ENCODE measurements at regions not wholly inside any gene's neighbourhood (a gene's known extent, or its start where the extent isn't known, plus 50 kb on each side); places are given as distances from the start of the nearest gene placed in this dataset.
"Not testable (repeated sequence)": the region's sequence is repeated elsewhere in the genome, so short reads cannot be mapped to it uniquely, and the experiment has no call there.

DNA sequence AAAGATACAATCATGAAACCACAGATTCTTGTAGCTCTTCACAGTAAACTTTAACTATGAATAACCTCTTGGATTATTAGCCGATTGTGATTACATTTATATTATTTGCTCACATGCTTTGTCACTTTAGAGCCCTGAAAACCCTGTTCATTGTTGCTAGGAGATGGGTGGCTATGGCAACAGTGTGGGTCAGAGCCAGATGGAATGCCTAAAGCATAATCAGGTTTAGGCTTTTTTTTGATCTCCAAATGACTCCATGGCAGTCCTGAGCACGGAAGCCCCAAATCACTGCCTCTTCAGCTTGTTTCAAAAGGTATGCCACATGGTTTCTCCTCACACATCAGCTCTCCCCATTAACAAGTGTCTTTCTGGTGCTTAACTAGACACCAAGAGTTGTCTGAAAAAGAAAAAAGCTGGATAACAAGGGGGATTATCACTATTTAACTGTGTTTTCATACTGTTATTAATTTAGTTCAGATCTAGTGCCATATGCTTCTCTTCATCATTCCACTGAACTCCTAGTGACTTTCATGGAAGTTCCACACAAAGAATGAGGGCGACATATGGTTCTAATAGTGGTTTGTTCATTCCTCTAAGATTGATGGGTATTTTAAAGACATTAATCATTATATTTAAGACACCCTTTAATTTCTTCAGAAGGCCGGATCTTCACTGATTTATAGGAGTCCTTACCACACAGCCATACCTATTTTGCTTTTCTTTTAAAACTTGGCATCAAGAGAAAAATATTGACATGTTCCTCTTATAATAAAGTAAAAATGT, 88.8 kb upstream of the PAM start:
- H3K36me3 ChIP-seq: no peaks in the 10 kb centered on the region
- no peaks in the 10 kb centered on the region for H3K27me3 ChIP-seq
- TF ChIP-seq, protein P1, sequence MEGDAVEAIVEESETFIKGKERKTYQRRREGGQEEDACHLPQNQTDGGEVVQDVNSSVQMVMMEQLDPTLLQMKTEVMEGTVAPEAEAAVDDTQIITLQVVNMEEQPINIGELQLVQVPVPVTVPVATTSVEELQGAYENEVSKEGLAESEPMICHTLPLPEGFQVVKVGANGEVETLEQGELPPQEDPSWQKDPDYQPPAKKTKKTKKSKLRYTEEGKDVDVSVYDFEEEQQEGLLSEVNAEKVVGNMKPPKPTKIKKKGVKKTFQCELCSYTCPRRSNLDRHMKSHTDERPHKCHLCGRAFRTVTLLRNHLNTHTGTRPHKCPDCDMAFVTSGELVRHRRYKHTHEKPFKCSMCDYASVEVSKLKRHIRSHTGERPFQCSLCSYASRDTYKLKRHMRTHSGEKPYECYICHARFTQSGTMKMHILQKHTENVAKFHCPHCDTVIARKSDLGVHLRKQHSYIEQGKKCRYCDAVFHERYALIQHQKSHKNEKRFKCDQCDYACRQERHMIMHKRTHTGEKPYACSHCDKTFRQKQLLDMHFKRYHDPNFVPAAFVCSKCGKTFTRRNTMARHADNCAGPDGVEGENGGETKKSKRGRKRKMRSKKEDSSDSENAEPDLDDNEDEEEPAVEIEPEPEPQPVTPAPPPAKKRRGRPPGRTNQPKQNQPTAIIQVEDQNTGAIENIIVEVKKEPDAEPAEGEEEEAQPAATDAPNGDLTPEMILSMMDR (IDR thresholded peaks at IDR 0.05): no peak
- TF ChIP-seq POLR2A (IDR thresholded peaks at IDR 0.05): no peak
- TF ChIP-seq EP300 (IDR thresholded peaks at IDR 0.05): no peak
- no peak overlapping the region for H3K4me3 ChIP-seq
- no peaks in the 10 kb centered on the region for H3K4me1 ChIP-seq
- no peak for DNase-seq (ENCODE audit: low spot score in 2 of 2)
- 70 to 71% methylated on average over 4 of the region's 4 CpGs for WGBS, 2 donors
- no peak overlapping the region for H3K27ac ChIP-seq
- H3K9me3 ChIP-seq: no peaks in the 10 kb centered on the region

DNA sequence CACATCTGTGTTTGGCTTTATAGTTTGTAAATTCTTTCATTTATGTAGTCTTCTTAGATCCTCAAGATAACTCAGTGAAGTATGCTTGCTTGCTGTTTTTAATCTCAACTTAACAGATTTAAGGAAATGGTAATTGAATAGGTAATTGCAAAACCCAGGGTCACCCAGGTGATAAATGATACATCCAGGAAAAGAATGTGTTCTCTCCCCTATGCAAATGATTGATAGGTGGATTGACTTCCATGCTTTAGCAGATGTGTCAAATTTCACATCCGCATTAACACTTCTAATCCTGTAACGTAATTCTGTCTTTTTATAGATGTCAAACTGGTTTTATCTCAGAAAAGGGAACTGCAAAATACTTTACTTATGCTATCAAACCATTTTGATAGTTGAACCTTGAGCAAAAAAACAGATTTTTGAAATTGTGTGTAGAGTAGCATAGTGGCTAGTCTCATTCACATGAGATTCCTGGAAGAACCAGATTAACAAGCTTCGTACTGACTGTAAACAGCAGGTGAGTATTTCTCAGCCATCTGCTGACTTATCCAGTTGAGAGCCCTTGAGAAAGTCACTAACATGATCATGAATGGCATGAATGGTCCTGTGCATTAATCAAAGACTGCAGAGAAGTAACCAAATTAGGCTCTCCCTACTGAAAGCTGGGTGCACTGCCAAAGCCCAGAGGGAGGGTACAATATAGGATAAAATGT, 86.7 kb upstream of the PAM start:
- Histone ChIP-seq H3K27me3 (no peaks in the 10 kb centered on the region), H3K27ac (no peak overlapping the region)
- 76 to 78% methylated on average over 3 of the region's 3 CpGs for WGBS, 2 donors

DNA sequence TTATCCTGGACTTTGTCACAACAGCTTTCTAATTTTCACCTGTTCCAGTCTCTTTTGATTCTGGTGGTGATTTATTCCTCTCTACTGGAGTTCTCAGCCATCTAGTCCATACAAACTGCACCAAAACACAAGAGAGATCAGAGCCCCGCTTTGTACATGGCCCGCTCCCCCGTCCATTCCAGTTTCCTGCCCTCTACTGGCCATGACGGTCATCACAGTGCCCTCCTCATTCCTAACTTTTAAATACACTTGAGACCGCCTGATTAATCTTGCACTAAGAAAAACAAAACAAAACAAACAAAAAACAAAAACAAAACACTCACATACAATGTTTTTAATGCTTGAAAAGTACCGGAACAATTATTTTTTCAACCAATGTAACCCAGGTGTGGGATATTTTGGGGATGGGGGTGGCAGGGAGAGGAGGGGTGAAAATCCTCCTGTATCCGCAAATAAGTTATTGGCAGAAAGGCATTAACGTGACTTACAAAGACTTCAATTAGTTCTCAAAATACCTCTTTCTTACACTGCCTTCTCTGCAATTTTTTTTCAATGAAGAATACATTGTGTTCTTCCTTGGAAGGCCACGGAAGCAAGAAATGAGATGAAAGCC, 84.8 kb upstream of the PAM start:
- DNase-seq (ENCODE audit: low spot score in 2 of 2): no peak
- 59 to 63% methylated on average over 9 of the region's 9 CpGs for WGBS, 2 donors
- H3K4me3 ChIP-seq: no peak overlapping the region
- no peak overlapping the region for H3K27ac ChIP-seq
- TF ChIP-seq POLR2A (IDR thresholded peaks at IDR 0.05): no peak
- TF ChIP-seq, protein P1 (IDR thresholded peaks at IDR 0.05): peak in 3 of 5 experiments; percentile 13 to 26 (median 25)
- H3K4me1 ChIP-seq: no peaks in the 10 kb centered on the region
- no peaks in the 10 kb centered on the region for H3K27me3 ChIP-seq
- H3K36me3 ChIP-seq: no peaks in the 10 kb centered on the region
- no peaks in the 10 kb centered on the region for H3K9me3 ChIP-seq

More for the DNA sequence above, 86.7 kb upstream of the PAM start:
- TF ChIP-seq, protein P1 (IDR thresholded peaks at IDR 0.05): no peak
- no peak for TF ChIP-seq POLR2A (IDR thresholded peaks at IDR 0.05)
- TF ChIP-seq EP300 (IDR thresholded peaks at IDR 0.05): no peak
- no peak for DNase-seq (ENCODE audit: low spot score in 2 of 2)
- Histone ChIP-seq H3K9me3 (no peaks in the 10 kb centered on the region), H3K4me1 (no peaks in the 10 kb centered on the region), H3K36me3 (no peaks in the 10 kb centered on the region), H3K4me3 (no peak overlapping the region)

DNA sequence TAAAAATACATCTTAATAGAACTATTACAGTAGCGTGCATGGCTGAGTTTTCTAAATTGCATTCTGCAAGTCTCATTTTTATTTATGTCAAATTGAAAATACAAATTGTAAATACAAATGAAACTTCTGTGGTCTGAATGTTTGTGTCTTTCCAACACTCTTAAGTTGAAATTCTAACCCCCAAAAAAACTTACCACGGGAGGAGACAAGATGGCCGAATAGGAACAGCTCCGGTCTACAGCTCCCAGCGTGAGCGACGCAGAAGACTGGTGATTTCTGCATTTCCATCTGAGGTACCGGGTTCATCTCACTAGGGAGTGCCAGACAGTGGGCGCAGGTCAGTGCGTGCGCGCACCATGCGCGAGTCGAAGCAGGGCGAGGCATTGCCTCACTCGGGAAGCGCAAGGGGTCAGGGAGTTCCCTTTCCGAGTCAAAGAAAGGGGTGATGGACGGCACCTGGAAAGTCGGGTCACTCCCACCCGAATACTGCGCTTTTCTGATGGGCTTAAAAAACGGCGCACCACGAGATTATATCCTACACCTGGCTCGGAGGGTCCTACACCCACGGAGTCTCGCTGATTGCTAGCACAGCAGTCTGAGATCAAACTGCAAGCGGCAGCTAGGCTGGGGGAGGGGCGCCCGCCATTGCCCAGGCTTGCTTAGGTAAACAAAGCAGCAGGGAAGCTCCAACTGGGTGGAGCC, 83.9 kb upstream of the PAM start:
- not testable (repeated sequence) for DNase-seq (ENCODE audit: low spot score in 2 of 2)

DNA sequence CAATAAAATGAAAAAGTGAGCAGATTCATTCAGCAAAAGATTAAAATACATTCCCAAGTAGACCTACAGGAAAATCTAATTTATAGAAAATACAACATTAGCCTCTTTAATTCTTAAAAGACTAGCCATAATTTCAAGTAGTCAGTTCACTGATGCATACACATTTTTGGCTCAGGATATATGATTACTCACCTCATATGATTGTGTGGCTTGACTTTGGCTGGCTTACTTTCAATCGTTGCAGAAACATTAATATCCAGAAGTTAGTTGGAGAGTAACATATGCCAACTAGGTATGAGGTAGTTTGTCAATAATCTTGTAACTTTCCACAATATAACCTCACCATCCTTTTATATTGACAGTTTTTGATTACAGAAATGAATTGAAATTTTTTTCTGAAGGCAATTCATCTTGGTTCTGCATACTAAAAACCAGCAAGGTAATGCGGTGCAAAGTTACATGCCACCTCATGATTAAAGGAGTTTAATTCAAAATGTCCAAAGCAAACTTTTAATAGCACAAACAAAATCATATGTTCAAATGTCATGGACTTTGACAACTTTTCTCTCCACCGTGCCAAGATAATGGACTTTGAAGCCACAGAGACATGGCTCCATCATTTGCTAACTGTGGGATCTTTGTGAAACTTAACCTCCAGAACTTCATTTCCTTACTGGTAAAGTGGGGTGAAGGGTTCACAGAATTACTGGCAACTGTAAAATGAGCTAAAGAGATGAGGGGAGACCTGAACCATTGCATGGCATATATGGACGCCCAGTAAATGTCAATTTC, 76.6 kb upstream of the PAM start:
- TF ChIP-seq POLR2A (IDR thresholded peaks at IDR 0.05) (no peak), EP300 (IDR thresholded peaks at IDR 0.05) (no peak)
- TF ChIP-seq, protein P1 (IDR thresholded peaks at IDR 0.05): no peak
- Histone ChIP-seq H3K36me3 (no peaks in the 10 kb centered on the region), H3K27me3 (no peaks in the 10 kb centered on the region), H3K4me3 (no peak overlapping the region), H3K4me1 (no peaks in the 10 kb centered on the region), H3K9me3 (no peaks in the 10 kb centered on the region), H3K27ac (no peak overlapping the region)
- no peak for DNase-seq (ENCODE audit: low spot score in 2 of 2)
- WGBS, 2 donors: 74 to 79% methylated on average over 4 of the region's 4 CpGs

More for the DNA sequence above, 83.9 kb upstream of the PAM start:
- H3K4me3 ChIP-seq, H3K27me3 ChIP-seq, H3K9me3 ChIP-seq, H3K36me3 ChIP-seq, H3K27ac ChIP-seq, H3K4me1 ChIP-seq: not testable (repeated sequence)
- 85 to 91% methylated on average over 31 to 32 of the region's 32 CpGs for WGBS, 2 donors
